Erythroblast (primary cell): ENCODE measurements at regions not wholly inside any gene's neighbourhood (a gene's known extent, or its start where the extent isn't known, plus 50 kb on each side); places are given as distances from the start of the nearest gene placed in this dataset.
"Not testable (repeated sequence)": the region's sequence is repeated elsewhere in the genome, so short reads cannot be mapped to it uniquely, and the experiment has no call there.

ENCODE experiments used
- DNase-seq, 2 experiments: peaks; one replicate each; lab custom pipeline; 2025; lab: John Stamatoyannopoulos, UW
- GATA1 ChIP-seq: IDR thresholded peaks from 2 replicates; pipeline ENCODE4 v1.6.1; 2011; ENCODE audit warnings: low read depth, mild to moderate bottlenecking, control low read depth, low read length, moderate library complexity
- POLR2A ChIP-seq: IDR thresholded peaks from 2 replicates; pipeline ENCODE4 v1.6.1; 2011; ENCODE audit warnings: mild to moderate bottlenecking, low read length

GRCh38 chr3:115402651-115403050 is 220.7 kb upstream of the GAP43 start:
- no peak for TF ChIP-seq GATA1
- no peak for DNase-seq

GRCh38 chr3:115403786-115404185 is 219.5 kb upstream of the GAP43 start:
- no peak for DNase-seq
- no peak for TF ChIP-seq GATA1
- no peak for TF ChIP-seq POLR2A

- TF ChIP-seq POLR2A (no peak), GATA1 (no peak)
Measured at GRCh38 chr3:115409596-115409995, 213.7 kb upstream of the GAP43 start.

GRCh38 chr3:115414610-115415009 is 208.7 kb upstream of the GAP43 start:
- DNase-seq = not testable (repeated sequence)

More at GRCh38 chr3:115409596-115409995, 213.7 kb upstream of the GAP43 start:
- no peak for DNase-seq

- TF ChIP-seq POLR2A = no peak
- TF ChIP-seq GATA1 = no peak
- DNase-seq = no peak
Measured at GRCh38 chr3:115415246-115415996, 207.9 kb upstream of the GAP43 start.

- TF ChIP-seq POLR2A = no peak
- TF ChIP-seq GATA1 = no peak
- DNase-seq = no peak
Measured at GRCh38 chr3:115418583-115418982, 204.7 kb upstream of the GAP43 start.

- no peak for DNase-seq
Measured at GRCh38 chr3:115420086-115420485, 203.2 kb upstream of the GAP43 start.

GRCh38 chr3:115423170-115423569 is 200.1 kb upstream of the GAP43 start:
- no peak for TF ChIP-seq GATA1
- TF ChIP-seq POLR2A = no peak
- DNase-seq = no peak

More at GRCh38 chr3:115420086-115420485, 203.2 kb upstream of the GAP43 start:
- no peak for TF ChIP-seq POLR2A
- TF ChIP-seq GATA1 = no peak

- TF ChIP-seq POLR2A = no peak
- TF ChIP-seq GATA1 = no peak
- DNase-seq = no peak
Measured at GRCh38 chr3:115428841-115429240, 194.5 kb upstream of the GAP43 start.

- TF ChIP-seq GATA1 = no peak
- no peak for TF ChIP-seq POLR2A
- peak in 1 of 2 experiments; percentile 1 for DNase-seq
Measured at GRCh38 chr3:115436767-115437301, 186.5 kb upstream of the GAP43 start.

GRCh38 chr3:115438799-115439198 is 184.5 kb upstream of the GAP43 start:
- DNase-seq = no peak
- TF ChIP-seq GATA1 = no peak
- TF ChIP-seq POLR2A = no peak

- no peak for TF ChIP-seq GATA1
- TF ChIP-seq POLR2A = no peak
Measured at GRCh38 chr3:115445559-115445958, 177.8 kb upstream of the GAP43 start.

GRCh38 chr3:115448851-115449250 is 174.5 kb upstream of the GAP43 start:
- DNase-seq = no peak
- TF ChIP-seq POLR2A (no peak), GATA1 (no peak)

More at GRCh38 chr3:115445559-115445958, 177.8 kb upstream of the GAP43 start:
- no peak for DNase-seq

GRCh38 chr3:115450036-115450435 is 173.3 kb upstream of the GAP43 start:
- DNase-seq = no peak
- TF ChIP-seq GATA1 (no peak), POLR2A (no peak)

GRCh38 chr3:115464036-115464435 is 159.3 kb upstream of the GAP43 start:
- TF ChIP-seq GATA1 (no peak), POLR2A (no peak)
- DNase-seq = no peak
